ENCODE measurements at regions not wholly inside any gene's neighbourhood (a gene's known extent, or its start where the extent isn't known, plus 50 kb on each side); places are given as distances from the start of the nearest gene placed in this dataset.

DNA sequence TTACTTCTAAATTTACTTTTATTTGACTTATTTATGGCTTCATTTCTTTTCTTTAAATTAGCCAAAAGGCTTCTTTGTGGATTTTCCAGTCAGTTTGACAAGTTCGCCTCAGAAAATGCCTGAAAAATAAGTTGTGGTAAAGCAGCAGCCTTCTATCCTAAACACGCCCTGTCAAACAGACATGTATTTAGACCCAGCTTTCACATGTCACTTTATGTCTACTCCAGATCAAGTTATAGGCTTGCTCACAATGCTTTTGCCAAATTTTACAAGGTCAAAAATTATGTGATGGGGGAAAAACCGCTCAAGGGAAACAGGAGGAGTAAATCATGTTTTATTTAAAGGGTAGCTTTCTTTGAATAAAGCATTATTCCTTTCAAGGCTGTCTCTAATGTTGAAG lies 615.0 kb downstream of the HDGFL1 start:
- no peaks in the 10 kb centered on the region for H3K36me3 ChIP-seq (replicated peaks in 1 of 2)
- H3K27ac ChIP-seq, result no peak overlapping the region
- H3K4me3 ChIP-seq, result no peak overlapping the region
- H3K9me3 ChIP-seq (replicated peaks in 1 of 3), result no peaks in the 10 kb centered on the region
- intact Hi-C loops (cut with DNase I), result no loop called here
- H3K27me3 ChIP-seq, result no peaks in the 10 kb centered on the region
- H3K4me1 ChIP-seq (replicated peaks in 1 of 2), result no peaks in the 10 kb centered on the region
- WGBS, 4 donors, result 78 to 94% (median 82%) methylated on average over 3 of the region's 3 CpGs
- TF ChIP-seq, protein P1, sequence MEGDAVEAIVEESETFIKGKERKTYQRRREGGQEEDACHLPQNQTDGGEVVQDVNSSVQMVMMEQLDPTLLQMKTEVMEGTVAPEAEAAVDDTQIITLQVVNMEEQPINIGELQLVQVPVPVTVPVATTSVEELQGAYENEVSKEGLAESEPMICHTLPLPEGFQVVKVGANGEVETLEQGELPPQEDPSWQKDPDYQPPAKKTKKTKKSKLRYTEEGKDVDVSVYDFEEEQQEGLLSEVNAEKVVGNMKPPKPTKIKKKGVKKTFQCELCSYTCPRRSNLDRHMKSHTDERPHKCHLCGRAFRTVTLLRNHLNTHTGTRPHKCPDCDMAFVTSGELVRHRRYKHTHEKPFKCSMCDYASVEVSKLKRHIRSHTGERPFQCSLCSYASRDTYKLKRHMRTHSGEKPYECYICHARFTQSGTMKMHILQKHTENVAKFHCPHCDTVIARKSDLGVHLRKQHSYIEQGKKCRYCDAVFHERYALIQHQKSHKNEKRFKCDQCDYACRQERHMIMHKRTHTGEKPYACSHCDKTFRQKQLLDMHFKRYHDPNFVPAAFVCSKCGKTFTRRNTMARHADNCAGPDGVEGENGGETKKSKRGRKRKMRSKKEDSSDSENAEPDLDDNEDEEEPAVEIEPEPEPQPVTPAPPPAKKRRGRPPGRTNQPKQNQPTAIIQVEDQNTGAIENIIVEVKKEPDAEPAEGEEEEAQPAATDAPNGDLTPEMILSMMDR (IDR thresholded peaks at IDR 0.05), result no peak
- no peak for TF ChIP-seq POLR2A (IDR thresholded peaks at IDR 0.05)
- no peak for DNase-seq

DNA sequence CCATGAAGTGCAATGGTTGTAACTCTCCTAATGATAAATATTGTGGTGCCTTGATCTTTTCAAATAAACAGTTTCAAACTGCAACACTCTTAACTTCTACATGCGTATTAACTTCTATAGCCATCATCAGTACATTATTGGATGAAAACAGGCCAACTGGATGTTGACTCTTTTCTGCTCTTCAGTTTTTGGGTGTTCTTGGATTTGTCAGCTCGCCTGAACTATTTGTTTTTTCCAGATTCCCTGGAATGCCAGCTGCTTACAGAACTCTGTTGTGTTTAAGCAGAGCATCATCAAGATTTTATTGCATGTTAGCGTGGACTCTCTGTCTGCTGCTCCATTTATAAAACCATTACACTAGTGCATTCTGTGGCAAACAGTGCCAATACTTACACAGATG lies 626.1 kb downstream of the HDGFL1 start:
- TF ChIP-seq, protein P1 (IDR thresholded peaks at IDR 0.05), result no peak
- TF ChIP-seq POLR2A (IDR thresholded peaks at IDR 0.05), result no peak
- WGBS, 4 donors, result 66 to 81% (median 75%) methylated on average over 3 of the region's 3 CpGs
- DNase-seq, result no peak

DNA sequence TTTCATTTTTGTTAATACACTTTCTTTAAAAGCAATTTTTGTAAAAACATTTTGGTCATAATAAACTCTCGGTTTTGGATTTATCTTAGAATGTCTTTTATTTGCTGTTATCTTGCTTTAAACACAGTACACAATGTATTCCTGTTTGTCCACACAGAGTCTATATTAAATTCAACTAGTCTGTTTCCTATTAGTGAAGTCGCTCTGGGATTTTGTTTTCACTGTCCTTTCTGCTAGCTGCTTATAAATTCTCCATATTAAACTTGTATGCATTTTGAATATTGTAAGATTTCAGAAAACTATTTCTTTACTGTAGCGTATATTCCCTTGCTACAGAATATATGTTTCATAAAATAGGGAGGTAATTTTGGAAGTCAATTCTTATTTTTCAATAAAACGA lies 630.2 kb downstream of the HDGFL1 start:
- intact Hi-C loops (cut with DNase I), result no loop called here
- TF ChIP-seq, protein P1 (IDR thresholded peaks at IDR 0.05), result no peak
- no peak for TF ChIP-seq POLR2A (IDR thresholded peaks at IDR 0.05)
- H3K36me3 ChIP-seq (replicated peaks in 1 of 2), result no peaks in the 10 kb centered on the region
- H3K27ac ChIP-seq, result no peak overlapping the region
- H3K4me1 ChIP-seq (replicated peaks in 1 of 2), result no peaks in the 10 kb centered on the region
- 71 to 84% (median 75%) methylated on average over 4 of the region's 4 CpGs for WGBS, 4 donors
- H3K27me3 ChIP-seq, result no peaks in the 10 kb centered on the region
- no peak overlapping the region for H3K4me3 ChIP-seq
- H3K9me3 ChIP-seq (replicated peaks in 1 of 3), result no peaks in the 10 kb centered on the region
- no peak for DNase-seq

More for the DNA sequence above, 626.1 kb downstream of the HDGFL1 start:
- H3K27ac ChIP-seq, result no peak overlapping the region
- H3K9me3 ChIP-seq (replicated peaks in 1 of 3), result no peaks in the 10 kb centered on the region
- no peaks in the 10 kb centered on the region for H3K36me3 ChIP-seq (replicated peaks in 1 of 2)
- no peak overlapping the region for H3K4me3 ChIP-seq
- no peaks in the 10 kb centered on the region for H3K27me3 ChIP-seq
- no peaks in the 10 kb centered on the region for H3K4me1 ChIP-seq (replicated peaks in 1 of 2)
- intact Hi-C loops (cut with DNase I), result no loop called here

DNA sequence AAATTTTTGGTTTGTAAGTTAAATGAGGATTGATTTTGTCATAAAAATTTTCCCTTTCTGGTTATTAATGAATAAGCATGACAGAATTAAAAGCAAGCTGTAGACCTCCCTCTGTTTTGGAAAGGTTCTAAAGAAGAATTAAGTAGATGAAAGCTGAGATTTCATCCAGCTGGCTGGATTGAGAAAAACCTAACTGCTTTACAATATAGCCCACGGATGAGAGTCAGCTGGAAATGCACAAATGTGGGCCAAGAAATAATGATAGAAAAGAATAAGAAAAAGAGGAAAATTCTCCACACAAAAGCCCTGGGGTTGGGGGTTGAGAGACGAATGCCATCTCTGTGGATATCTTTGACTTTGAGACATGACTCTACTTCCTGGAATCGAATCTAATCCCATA lies 631.6 kb downstream of the HDGFL1 start:
- Histone ChIP-seq H3K4me1 (replicated peaks in 1 of 2) (no peaks in the 10 kb centered on the region), H3K9me3 (replicated peaks in 1 of 3) (no peaks in the 10 kb centered on the region), H3K36me3 (replicated peaks in 1 of 2) (no peaks in the 10 kb centered on the region), H3K27me3 (no peaks in the 10 kb centered on the region), H3K4me3 (no peak overlapping the region), H3K27ac (no peak overlapping the region)
- intact Hi-C loops (cut with DNase I), result no loop called here
- TF ChIP-seq POLR2A (IDR thresholded peaks at IDR 0.05), result no peak
- TF ChIP-seq, protein P1 (IDR thresholded peaks at IDR 0.05), result no peak
- no peak for DNase-seq
- 56 to 72% (median 65%) methylated on average over 3 of the region's 3 CpGs for WGBS, 4 donors
